Ishikawa (cell line): ENCODE measurements at regions not wholly inside any gene's neighbourhood (a gene's known extent, or its start where the extent isn't known, plus 50 kb on each side); places are given as distances from the start of the nearest gene placed in this dataset.

Experiments
- EGR1 ChIP-seq: IDR thresholded peaks from 2 replicates; pipeline ENCODE4 v1.6.1; 2012
- EP300 ChIP-seq: IDR thresholded peaks from 2 replicates; pipeline ENCODE4 v1.6.1; 2012; ENCODE audit warnings: borderline replicate concordance
- FOXM1 ChIP-seq: IDR thresholded peaks from 2 replicates; pipeline ENCODE4 v1.6.1; 2012; ENCODE audit warnings: low read depth, borderline replicate concordance
- NFIC ChIP-seq: IDR thresholded peaks from 2 replicates; pipeline ENCODE4 v1.6.1; 2012
- RAD21 ChIP-seq: IDR thresholded peaks from 2 replicates; pipeline ENCODE4 v1.6.1; 2012; ENCODE audit warnings: low read depth
- TAF1 ChIP-seq: IDR thresholded peaks from 2 replicates; pipeline ENCODE4 v1.6.1; 2012; ENCODE audit warnings: low read depth, mild to moderate bottlenecking
- YY1 ChIP-seq: IDR thresholded peaks from 2 replicates; pipeline ENCODE4 v1.6.1; 2012; ENCODE audit warnings: low read depth
- TF ChIP-seq, protein P1 (sequence below): IDR thresholded peaks from 2 replicates; pipeline ENCODE4 v1.6.1; 2012
- TF ChIP-seq, protein P2 (sequence below): IDR thresholded peaks from 2 replicates; pipeline ENCODE4 v1.6.1; 2012; ENCODE audit warnings: low read depth, mild to moderate bottlenecking
- TF ChIP-seq, protein P3 (sequence below): IDR thresholded peaks from 2 replicates; pipeline ENCODE4 v1.6.1; 2012

DNA sequence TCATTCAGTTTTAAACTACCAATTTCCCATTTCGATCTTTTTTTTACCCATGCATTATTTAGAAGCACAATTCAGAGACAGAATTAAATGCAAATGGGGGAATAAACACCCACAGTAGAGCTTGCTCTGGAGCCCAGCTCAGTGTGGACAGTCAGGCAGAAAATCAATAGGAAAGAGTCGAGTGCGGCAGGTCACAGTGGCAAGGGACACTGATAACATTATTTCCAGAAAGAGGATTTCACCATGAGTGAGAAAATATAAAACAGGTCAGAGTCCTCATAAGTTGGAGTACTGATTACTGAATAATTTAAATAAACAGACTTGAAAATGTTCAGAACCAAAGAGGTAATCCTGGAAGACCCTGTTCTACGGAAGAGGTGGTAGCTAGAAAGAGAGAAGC is 532.5 kb downstream of the CCSER2 start:
- TF ChIP-seq NFIC (no peak), EP300 (no peak), RAD21 (no peak), TAF1 (no peak), YY1 (no peak), FOXM1 (no peak), EGR1 (no peak)
- TF ChIP-seq, protein P1, sequence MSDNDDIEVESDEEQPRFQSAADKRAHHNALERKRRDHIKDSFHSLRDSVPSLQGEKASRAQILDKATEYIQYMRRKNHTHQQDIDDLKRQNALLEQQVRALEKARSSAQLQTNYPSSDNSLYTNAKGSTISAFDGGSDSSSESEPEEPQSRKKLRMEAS: no peak
- TF ChIP-seq, protein P2, sequence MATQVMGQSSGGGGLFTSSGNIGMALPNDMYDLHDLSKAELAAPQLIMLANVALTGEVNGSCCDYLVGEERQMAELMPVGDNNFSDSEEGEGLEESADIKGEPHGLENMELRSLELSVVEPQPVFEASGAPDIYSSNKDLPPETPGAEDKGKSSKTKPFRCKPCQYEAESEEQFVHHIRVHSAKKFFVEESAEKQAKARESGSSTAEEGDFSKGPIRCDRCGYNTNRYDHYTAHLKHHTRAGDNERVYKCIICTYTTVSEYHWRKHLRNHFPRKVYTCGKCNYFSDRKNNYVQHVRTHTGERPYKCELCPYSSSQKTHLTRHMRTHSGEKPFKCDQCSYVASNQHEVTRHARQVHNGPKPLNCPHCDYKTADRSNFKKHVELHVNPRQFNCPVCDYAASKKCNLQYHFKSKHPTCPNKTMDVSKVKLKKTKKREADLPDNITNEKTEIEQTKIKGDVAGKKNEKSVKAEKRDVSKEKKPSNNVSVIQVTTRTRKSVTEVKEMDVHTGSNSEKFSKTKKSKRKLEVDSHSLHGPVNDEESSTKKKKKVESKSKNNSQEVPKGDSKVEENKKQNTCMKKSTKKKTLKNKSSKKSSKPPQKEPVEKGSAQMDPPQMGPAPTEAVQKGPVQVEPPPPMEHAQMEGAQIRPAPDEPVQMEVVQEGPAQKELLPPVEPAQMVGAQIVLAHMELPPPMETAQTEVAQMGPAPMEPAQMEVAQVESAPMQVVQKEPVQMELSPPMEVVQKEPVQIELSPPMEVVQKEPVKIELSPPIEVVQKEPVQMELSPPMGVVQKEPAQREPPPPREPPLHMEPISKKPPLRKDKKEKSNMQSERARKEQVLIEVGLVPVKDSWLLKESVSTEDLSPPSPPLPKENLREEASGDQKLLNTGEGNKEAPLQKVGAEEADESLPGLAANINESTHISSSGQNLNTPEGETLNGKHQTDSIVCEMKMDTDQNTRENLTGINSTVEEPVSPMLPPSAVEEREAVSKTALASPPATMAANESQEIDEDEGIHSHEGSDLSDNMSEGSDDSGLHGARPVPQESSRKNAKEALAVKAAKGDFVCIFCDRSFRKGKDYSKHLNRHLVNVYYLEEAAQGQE: no peak
- TF ChIP-seq, protein P3, sequence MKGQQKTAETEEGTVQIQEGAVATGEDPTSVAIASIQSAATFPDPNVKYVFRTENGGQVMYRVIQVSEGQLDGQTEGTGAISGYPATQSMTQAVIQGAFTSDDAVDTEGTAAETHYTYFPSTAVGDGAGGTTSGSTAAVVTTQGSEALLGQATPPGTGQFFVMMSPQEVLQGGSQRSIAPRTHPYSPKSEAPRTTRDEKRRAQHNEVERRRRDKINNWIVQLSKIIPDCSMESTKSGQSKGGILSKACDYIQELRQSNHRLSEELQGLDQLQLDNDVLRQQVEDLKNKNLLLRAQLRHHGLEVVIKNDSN: no peak
